OCI-LY3 (cell line): ENCODE measurements at regions not wholly inside any gene's neighbourhood (a gene's known extent, or its start where the extent isn't known, plus 50 kb on each side); places are given as distances from the start of the nearest gene placed in this dataset.

ENCODE experiments used
- H2AFZ ChIP-seq: fragments of 200-600, 300-600 bp; shearing (Covaris generic); 2 replicates; pipeline ENCODE4 v1.6.0; 2014; ENCODE audit warnings: antibody characterized with exemption, low read depth, low read length
- H3K27ac ChIP-seq: fragments of 200-600, 300-600 bp; sonication (generic); 2 replicates; pipeline ENCODE4 v1.5.1; 2014; ENCODE audit warnings: mild to moderate bottlenecking, low read length, moderate library complexity, mixed read lengths
- H3K27me3 ChIP-seq: fragments of 200-600, 300-600 bp; sonication (generic); 2 replicates; pipeline ENCODE4 v1.6.1; 2014; ENCODE audit warnings: low read depth, low read length, mixed read lengths
- H3K36me3 ChIP-seq: fragments of 200-600, 300-600 bp; sonication (generic); replicated peaks from 2 replicates; pipeline ENCODE3; 2014; ENCODE audit warnings: low read depth, low read length, mixed read lengths
- H3K4me1 ChIP-seq: fragments of 300-600, 200-600 bp; sonication (generic); 2 replicates; pipeline ENCODE4 v1.6.1; 2014; ENCODE audit warnings: low read length, mixed read lengths
- H3K4me2 ChIP-seq: fragments of 200-600, 300-600 bp; sonication (generic); 2 replicates; pipeline ENCODE4 v1.6.1; 2014; ENCODE audit warnings: low read length, mixed read lengths
- H3K4me3 ChIP-seq: fragments of 300-600, 200-600 bp; sonication (generic); 2 replicates; pipeline ENCODE4 v1.5.1; 2014; ENCODE audit warnings: antibody characterized with exemption, mild to moderate bottlenecking, low read length, moderate library complexity
- H3K79me2 ChIP-seq: fragments of 300-600, 200-600 bp; shearing (Covaris generic); 2 replicates; pipeline ENCODE4 v1.6.1; 2014; ENCODE audit warnings: mild to moderate bottlenecking, low read length, mixed read lengths
- H3K9ac ChIP-seq: fragments of 300-600, 200-600 bp; shearing (Covaris generic); 2 replicates; pipeline ENCODE4 v1.6.0; 2014; ENCODE audit warnings: mild to moderate bottlenecking, low read length, moderate library complexity
- H3K9me3 ChIP-seq: fragments of 200-600, 300-600 bp; shearing (Covaris generic); 2 replicates; pipeline ENCODE4 v1.6.1; 2014; ENCODE audit warnings: low read length, mixed read lengths; ENCODE audit not compliant: insufficient read depth
- H4K20me1 ChIP-seq: fragments of 200-600, 300-600 bp; sonication (generic); 2 replicates; pipeline ENCODE4 v1.6.1; 2016; ENCODE audit warnings: low read length, mixed read lengths; ENCODE audit not compliant: insufficient read depth
- EZH2phosphoT487 ChIP-seq: fragments of 200-600 bp; shearing (Covaris generic); IDR thresholded peaks from 2 replicates; pipeline ENCODE4 v1.6.1; 2018; ENCODE audit warnings: antibody characterized with exemption, mixed run types, low read depth
- TF ChIP-seq, protein P1 (sequence below): fragments of 200-600, 300-600 bp; sonication (generic); IDR thresholded peaks from 2 replicates; pipeline ENCODE4 v1.5.1; 2014; ENCODE audit warnings: antibody characterized with exemption, low read length, low read depth

DNA sequence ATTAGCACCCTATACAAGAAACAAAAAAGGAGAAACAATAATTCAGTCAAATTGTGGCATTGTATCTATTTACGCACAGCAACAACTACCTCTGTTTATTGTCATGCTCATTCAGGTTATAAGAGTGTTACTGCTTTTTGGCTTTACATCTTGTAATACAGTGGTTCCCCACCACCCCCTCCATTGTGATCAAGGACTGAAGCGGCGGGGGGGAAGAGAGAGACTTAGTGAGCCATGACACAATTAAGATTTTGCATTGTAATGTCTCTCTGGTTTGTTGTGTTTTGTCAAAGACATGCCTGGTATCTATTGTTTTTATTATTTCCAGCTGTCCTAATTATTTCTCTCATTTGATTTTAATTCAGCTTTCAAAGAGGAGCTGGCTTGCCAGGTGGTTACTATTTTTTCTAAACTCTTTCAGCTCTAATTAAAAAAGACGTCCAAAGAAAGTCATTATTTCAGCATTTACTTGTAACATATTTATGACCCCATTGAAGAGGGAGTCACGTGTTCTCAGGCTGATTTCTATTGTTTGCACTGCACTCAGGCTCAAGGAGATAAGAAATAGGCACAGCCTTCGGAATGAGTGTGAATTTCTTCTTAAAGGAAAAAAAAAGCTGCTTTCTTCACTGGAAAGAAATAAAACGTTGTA, 234.4 kb upstream of the TBL1XR1 start:
- Histone ChIP-seq H3K9ac (no peak overlapping the region), H3K4me1 (peaks cover 39% of the 10 kb centered on the region), H3K27ac (no peak overlapping the region), H4K20me1 (no peaks in the 10 kb centered on the region), H3K27me3 (peaks cover 7% of the 10 kb centered on the region; the same call in 1 of the 2 replicates), H2AFZ (no peak overlapping the region), H3K4me3 (no peak overlapping the region), H3K79me2 (no peaks in the 10 kb centered on the region), H3K4me2 (no peak overlapping the region), H3K36me3 (peaks cover 2% of the 10 kb centered on the region), H3K9me3 (peaks cover 3% of the 10 kb centered on the region; the same call in 1 of the 2 replicates)
- TF ChIP-seq, protein P1, sequence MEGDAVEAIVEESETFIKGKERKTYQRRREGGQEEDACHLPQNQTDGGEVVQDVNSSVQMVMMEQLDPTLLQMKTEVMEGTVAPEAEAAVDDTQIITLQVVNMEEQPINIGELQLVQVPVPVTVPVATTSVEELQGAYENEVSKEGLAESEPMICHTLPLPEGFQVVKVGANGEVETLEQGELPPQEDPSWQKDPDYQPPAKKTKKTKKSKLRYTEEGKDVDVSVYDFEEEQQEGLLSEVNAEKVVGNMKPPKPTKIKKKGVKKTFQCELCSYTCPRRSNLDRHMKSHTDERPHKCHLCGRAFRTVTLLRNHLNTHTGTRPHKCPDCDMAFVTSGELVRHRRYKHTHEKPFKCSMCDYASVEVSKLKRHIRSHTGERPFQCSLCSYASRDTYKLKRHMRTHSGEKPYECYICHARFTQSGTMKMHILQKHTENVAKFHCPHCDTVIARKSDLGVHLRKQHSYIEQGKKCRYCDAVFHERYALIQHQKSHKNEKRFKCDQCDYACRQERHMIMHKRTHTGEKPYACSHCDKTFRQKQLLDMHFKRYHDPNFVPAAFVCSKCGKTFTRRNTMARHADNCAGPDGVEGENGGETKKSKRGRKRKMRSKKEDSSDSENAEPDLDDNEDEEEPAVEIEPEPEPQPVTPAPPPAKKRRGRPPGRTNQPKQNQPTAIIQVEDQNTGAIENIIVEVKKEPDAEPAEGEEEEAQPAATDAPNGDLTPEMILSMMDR: no peak
- no peak for TF ChIP-seq EZH2phosphoT487

DNA sequence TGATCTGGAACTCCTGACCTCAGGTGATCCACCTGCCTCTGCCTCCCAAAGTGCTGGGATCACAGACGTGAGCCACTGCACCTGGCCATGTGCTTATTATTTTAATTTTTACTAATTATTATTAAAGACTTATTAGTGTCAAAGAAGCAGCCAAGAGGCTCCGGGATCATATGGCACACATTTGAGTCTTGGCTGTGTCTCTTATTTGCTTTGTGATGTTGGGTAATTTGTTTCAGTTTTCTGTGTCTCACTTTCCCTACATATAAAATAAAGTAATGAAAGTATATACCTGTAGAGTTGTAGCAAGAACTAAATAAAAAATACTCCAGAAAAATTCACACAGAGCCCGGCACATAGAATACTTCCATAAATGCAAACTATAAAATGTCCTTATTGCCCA, 238.0 kb upstream of the TBL1XR1 start:
- H3K9me3 ChIP-seq: no peaks in the 10 kb centered on the region
- H3K9ac ChIP-seq: no peak overlapping the region
- no peak for TF ChIP-seq EZH2phosphoT487
- TF ChIP-seq, protein P1: no peak
- H4K20me1 ChIP-seq: no peaks in the 10 kb centered on the region
- H3K4me2 ChIP-seq: no peak overlapping the region
- H2AFZ ChIP-seq: no peak overlapping the region
- no peak overlapping the region for H3K4me3 ChIP-seq
- H3K27ac ChIP-seq: no peak overlapping the region
- H3K4me1 ChIP-seq: peaks cover 22% of the 10 kb centered on the region
- H3K79me2 ChIP-seq: no peaks in the 10 kb centered on the region
- peaks cover 7% of the 10 kb centered on the region; the same call in 1 of the 2 replicates for H3K27me3 ChIP-seq
- H3K36me3 ChIP-seq: no peaks in the 10 kb centered on the region

DNA sequence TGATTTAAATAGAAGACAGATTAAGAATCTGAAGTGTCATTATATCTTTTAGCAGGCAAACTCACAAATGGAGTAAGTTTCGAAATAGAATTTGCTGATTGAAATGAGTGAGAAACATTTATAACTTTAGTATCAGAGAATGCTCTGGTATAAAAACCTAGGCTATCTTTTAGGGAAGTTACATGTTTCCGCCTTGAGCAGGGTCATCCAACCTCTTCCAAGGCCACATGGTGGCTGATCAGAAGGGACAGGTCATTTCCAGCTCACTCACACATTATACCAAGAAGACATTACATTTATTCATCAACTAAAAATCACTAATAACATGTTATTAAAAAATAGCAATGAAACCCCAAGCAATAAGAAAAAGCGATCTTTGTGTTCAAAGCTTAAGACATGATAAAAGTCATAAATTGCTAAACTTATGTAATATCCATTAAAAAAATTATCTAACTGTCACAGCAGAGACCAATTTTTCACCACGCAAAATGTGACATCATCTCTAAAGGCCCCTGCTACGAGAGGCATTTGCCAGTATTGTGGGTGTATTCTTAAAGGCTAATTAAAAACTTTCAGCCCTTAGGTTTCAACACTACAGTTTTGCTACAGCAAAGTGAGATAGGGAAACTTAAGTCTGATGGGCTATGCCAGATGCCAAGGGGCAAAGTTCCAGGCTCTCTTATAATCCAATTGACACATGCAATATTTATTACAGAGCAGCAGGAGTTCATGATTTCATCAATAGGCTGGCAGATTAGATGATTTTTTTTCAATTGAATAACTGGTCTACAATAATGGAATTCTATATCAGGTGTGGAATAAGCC, 240.4 kb upstream of the TBL1XR1 start:
- Histone ChIP-seq H3K27ac (no peak overlapping the region), H3K9me3 (no peaks in the 10 kb centered on the region)
- TF ChIP-seq EZH2phosphoT487: no peak
- TF ChIP-seq, protein P1: no peak

DNA sequence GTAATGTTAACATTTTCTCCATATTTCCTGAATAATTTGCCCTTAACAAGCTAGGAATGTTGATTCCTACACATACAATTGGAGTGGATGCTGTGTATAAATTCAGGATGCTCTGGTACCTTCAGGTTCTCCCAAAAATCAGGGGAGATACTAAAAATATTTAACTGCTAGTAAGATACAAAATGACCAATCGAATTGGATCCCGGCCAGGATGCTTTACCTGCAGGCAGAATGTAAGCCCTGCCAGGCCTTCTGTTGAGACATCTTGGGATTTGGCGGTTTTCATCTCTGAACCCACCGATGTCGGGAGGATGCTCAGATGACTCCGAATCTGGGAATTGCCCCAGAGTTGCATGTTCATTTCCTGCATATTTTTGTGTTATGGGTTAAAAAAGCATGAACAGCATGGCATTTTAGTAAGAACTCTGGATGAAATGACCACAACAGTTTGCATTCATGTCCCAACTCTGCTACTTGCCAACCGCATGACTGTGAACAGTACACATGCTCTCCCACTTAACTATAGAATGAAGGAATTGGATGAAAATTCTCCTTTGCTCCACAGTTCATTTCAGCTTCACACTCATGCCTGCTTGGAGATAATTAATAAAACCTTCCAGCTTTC, 241.4 kb upstream of the TBL1XR1 start:
- H2AFZ ChIP-seq: no peak overlapping the region
- H3K4me1 ChIP-seq: peaks cover 44% of the 10 kb centered on the region
- no peaks in the 10 kb centered on the region for H3K27me3 ChIP-seq
- no peaks in the 10 kb centered on the region for H4K20me1 ChIP-seq
- H3K4me3 ChIP-seq: no peak overlapping the region
- no peak overlapping the region for H3K9ac ChIP-seq
- no peak for TF ChIP-seq EZH2phosphoT487
- TF ChIP-seq, protein P1: no peak
- H3K9me3 ChIP-seq: no peaks in the 10 kb centered on the region
- H3K4me2 ChIP-seq: no peak overlapping the region
- H3K79me2 ChIP-seq: no peaks in the 10 kb centered on the region
- H3K27ac ChIP-seq: no peak overlapping the region
- H3K36me3 ChIP-seq: no peaks in the 10 kb centered on the region

More for the DNA sequence above, 240.4 kb upstream of the TBL1XR1 start:
- Histone ChIP-seq H3K4me3 (no peak overlapping the region), H2AFZ (no peak overlapping the region), H3K4me1 (peaks cover 34% of the 10 kb centered on the region), H3K79me2 (no peaks in the 10 kb centered on the region), H3K4me2 (no peak overlapping the region), H3K36me3 (no peaks in the 10 kb centered on the region), H4K20me1 (no peaks in the 10 kb centered on the region), H3K9ac (no peak overlapping the region), H3K27me3 (no peaks in the 10 kb centered on the region)
